ENCODE measurements at regions not wholly inside any gene's neighbourhood (a gene's known extent, or its start where the extent isn't known, plus 50 kb on each side); places are given as distances from the start of the nearest gene placed in this dataset.

GRCh38 chr13:50581586-50582196 is 261.8 kb downstream of the DLEU7 start:
- H3K27ac ChIP-seq = no peak overlapping the region
- no peak for DNase-seq
- peaks cover 0 to under 1% (median under 1%) of the 10 kb centered on the region in 4 donors for H3K4me1 ChIP-seq
- intact Hi-C loops (cut with DNase I; ENCODE audit: low total_unique reads) = no loop called here
- WGBS, 5 donors = 87 to 100% (median 95%) methylated on average over 1 of the region's 1 CpG
- H3K9me3 ChIP-seq = no peaks in the 10 kb centered on the region
- no peak overlapping the region for H3K4me3 ChIP-seq
- no peaks in the 10 kb centered on the region for H3K27me3 ChIP-seq
- no peaks in the 10 kb centered on the region for H3K36me3 ChIP-seq
- TF ChIP-seq CTCF (IDR thresholded peaks at IDR 0.05) (no peak), EP300 (IDR thresholded peaks at IDR 0.05) (no peak), POLR2A (IDR thresholded peaks at IDR 0.05) (no peak)

- no peaks in the 10 kb centered on the region for H3K9me3 ChIP-seq
- H3K27me3 ChIP-seq = no peaks in the 10 kb centered on the region
- H3K4me3 ChIP-seq = no peak overlapping the region
- DNase-seq = no peak
- intact Hi-C loops (cut with DNase I; ENCODE audit: low total_unique reads) = no loop called here
- H3K27ac ChIP-seq = no peak overlapping the region
- H3K36me3 ChIP-seq = no peaks in the 10 kb centered on the region
- 77 to 85% (median 83%) methylated on average over 10 of the region's 10 CpGs for WGBS, 5 donors
- H3K4me1 ChIP-seq = no peaks in the 10 kb centered on the region
- TF ChIP-seq POLR2A (IDR thresholded peaks at IDR 0.05) = no peak
- no peak for TF ChIP-seq EP300 (IDR thresholded peaks at IDR 0.05)
- no peak for TF ChIP-seq CTCF (IDR thresholded peaks at IDR 0.05)
- TF ChIP-seq POLR2AphosphoS5 (IDR thresholded peaks at IDR 0.05) = no peak
These were observed 258.5 kb downstream of the DLEU7 start for GRCh38 chr13:50584856-50585580.

GRCh38 chr13:50585674-50586413 is 257.6 kb downstream of the DLEU7 start:
- TF ChIP-seq POLR2AphosphoS5 (IDR thresholded peaks at IDR 0.05) = no peak
- TF ChIP-seq POLR2A (IDR thresholded peaks at IDR 0.05) = no peak
- no peak for TF ChIP-seq EP300 (IDR thresholded peaks at IDR 0.05)
- TF ChIP-seq CTCF (IDR thresholded peaks at IDR 0.05) = no peak
- Histone ChIP-seq H3K27ac (no peak overlapping the region), H3K36me3 (no peaks in the 10 kb centered on the region), H3K9me3 (no peaks in the 10 kb centered on the region), H3K27me3 (no peaks in the 10 kb centered on the region), H3K4me3 (no peak overlapping the region), H3K4me1 (no peaks in the 10 kb centered on the region)
- 75 to 79% (median 77%) methylated on average over 6 of the region's 6 CpGs for WGBS, 5 donors
- intact Hi-C loops (cut with DNase I; ENCODE audit: low total_unique reads) = no loop called here
- no peak for DNase-seq

- TF ChIP-seq POLR2AphosphoS5 (IDR thresholded peaks at IDR 0.05) (no peak), EP300 (IDR thresholded peaks at IDR 0.05) (no peak), POLR2A (IDR thresholded peaks at IDR 0.05) (no peak), CTCF (IDR thresholded peaks at IDR 0.05) (no peak)
- Histone ChIP-seq H3K27ac (no peak overlapping the region), H3K9me3 (no peaks in the 10 kb centered on the region), H3K36me3 (no peaks in the 10 kb centered on the region), H3K4me1 (no peaks in the 10 kb centered on the region), H3K4me3 (no peak overlapping the region), H3K27me3 (no peaks in the 10 kb centered on the region)
- whole genome bisulfite sequencing, 5 donors = 79 to 83% (median 81%) methylated on average over 8 of the region's 8 CpGs
- intact Hi-C loops (cut with DNase I; ENCODE audit: low total_unique reads) = no loop called here
- DNase-seq = no peak
These were observed 256.9 kb downstream of the DLEU7 start for GRCh38 chr13:50586414-50587083.
